NCI-H2107 treated with DMSO at 0.1 percent for 48 hours (cell line): ENCODE measurements at regions not wholly inside any gene's neighbourhood (a gene's known extent, or its start where the extent isn't known, plus 50 kb on each side); places are given as distances from the start of the nearest gene placed in this dataset.

Source experiments
- DNase-seq: peaks from one replicate; lab custom pipeline; 2025; ENCODE audit not compliant: unreplicated experiment; lab: John Stamatoyannopoulos, UW

GRCh38 chr11:33646629-33647028, 54.0 kb downstream of the C11orf91 start:
- DNase-seq: no peak

GRCh38 chr11:33646168-33646567, 54.5 kb downstream of the C11orf91 start:
- DNase-seq: no peak

- DNase-seq: no peak
These were observed 54.9 kb downstream of the C11orf91 start for GRCh38 chr11:33645686-33646085.

- no peak for DNase-seq
These were observed 57.3 kb downstream of the C11orf91 start for GRCh38 chr11:33643167-33643824.

- DNase-seq: no peak
These were observed 58.0 kb downstream of the C11orf91 start for GRCh38 chr11:33642461-33643166.

GRCh38 chr11:33640730-33641371, 59.8 kb downstream of the C11orf91 start:
- DNase-seq: no peak

- no peak for DNase-seq
These were observed 62.0 kb downstream of the C11orf91 start for GRCh38 chr11:33638608-33639007.

- no peak for DNase-seq
These were observed 64.5 kb downstream of the C11orf91 start for GRCh38 chr11:33636104-33636503.

GRCh38 chr11:33635161-33635560, 65.5 kb downstream of the C11orf91 start:
- no peak for DNase-seq

- no peak for DNase-seq
These were observed 66.3 kb downstream of the C11orf91 start for GRCh38 chr11:33634291-33634834.

GRCh38 chr11:33633251-33634003, 67.2 kb downstream of the C11orf91 start:
- DNase-seq: peak; percentile 97

GRCh38 chr11:33631749-33632091, 68.9 kb downstream of the C11orf91 start:
- no peak for DNase-seq

- DNase-seq: no peak
These were observed 69.5 kb downstream of the C11orf91 start for GRCh38 chr11:33630936-33631748.

GRCh38 chr11:33624083-33624482, 76.5 kb downstream of the C11orf91 start:
- DNase-seq: no peak

- no peak for DNase-seq
These were observed 77.8 kb downstream of the C11orf91 start for GRCh38 chr11:33622806-33623205.

- DNase-seq: no peak
These were observed 78.4 kb downstream of the C11orf91 start for GRCh38 chr11:33622186-33622585.

GRCh38 chr11:33620423-33621171, 80.0 kb downstream of the C11orf91 start:
- DNase-seq: no peak

GRCh38 chr11:33618956-33619355, 81.7 kb downstream of the C11orf91 start:
- DNase-seq: no peak

GRCh38 chr11:33618351-33618710, 82.3 kb downstream of the C11orf91 start:
- no peak for DNase-seq
